NCI-H146 treated with DMSO at 0.1 percent for 48 hours (cell line): ENCODE measurements at regions not wholly inside any gene's neighbourhood (a gene's known extent, or its start where the extent isn't known, plus 50 kb on each side); places are given as distances from the start of the nearest gene placed in this dataset.
"Not testable (repeated sequence)": the region's sequence is repeated elsewhere in the genome, so short reads cannot be mapped to it uniquely, and the experiment has no call there.

Experiments
- DNase-seq: peaks from one replicate; lab custom pipeline; 2025; ENCODE audit not compliant: unreplicated experiment; lab: John Stamatoyannopoulos, UW

- not testable (repeated sequence) for DNase-seq
Measured at GRCh38 chr17:30689266-30690000, 135.1 kb downstream of the CRLF3 start.

- DNase-seq, result not testable (repeated sequence)
Measured at GRCh38 chr17:30686538-30687479, 137.7 kb downstream of the CRLF3 start.

GRCh38 chr17:30682280-30682679 lies 142.2 kb downstream of the CRLF3 start:
- not testable (repeated sequence) for DNase-seq

GRCh38 chr17:30680681-30681080 lies 143.8 kb downstream of the CRLF3 start:
- not testable (repeated sequence) for DNase-seq

DNA sequence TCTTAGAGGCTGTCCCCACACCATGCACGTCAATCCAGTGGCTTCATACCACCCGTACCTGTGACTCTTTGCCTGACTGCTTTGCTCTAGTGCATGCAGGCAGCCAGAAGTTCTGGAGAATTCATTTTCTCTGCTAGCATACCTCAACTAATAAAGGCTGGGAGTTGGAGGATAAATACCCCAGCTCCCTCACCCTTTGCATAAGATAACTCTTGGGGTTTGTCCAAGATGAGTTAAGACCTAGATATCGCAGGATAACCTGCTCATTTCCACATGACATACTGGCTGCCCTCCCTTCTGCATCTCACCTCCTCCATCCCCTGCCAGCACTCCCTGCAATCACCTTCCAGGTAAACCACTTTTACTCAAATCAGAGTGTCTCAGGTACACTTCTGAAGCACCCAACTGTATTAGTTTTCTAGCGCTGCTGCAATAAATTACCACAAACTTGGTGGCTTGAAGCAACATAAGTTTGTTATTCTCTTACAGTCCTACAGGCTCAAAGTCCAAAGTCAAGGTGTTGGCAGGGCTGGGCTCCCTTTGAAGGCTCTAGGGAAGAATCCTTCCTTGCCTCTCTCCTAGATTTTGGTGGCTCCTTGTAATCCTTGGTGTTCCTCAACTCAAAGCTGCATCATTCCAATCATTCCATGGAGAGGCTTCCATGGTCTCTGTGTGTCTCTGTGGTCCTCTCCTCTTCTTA lies 146.8 kb downstream of the CRLF3 start:
- no peak for DNase-seq

- DNase-seq, result not testable (repeated sequence)
Measured at GRCh38 chr17:30675777-30676492, 148.6 kb downstream of the CRLF3 start.

DNA sequence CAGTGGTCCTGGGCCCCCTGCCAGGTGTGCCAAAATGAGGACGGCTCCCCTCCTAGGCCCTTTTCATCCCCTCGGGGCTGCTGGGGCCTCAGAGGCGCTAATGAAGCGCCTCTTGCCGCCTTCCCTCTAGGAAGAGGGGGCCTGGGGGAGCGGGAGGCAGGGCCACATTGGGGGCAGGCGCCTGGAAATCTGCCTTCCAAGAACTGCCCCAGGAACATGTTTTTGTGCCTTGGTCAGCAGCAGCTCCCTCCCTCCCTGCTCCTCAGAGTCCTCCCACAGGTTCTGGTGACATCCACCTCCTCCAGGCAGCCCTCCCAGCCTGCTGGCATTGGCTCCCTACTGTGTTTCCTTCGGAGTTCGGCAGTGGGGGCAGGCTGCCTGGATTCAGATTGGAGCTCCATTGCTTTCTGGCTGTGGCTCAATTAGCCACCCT lies 155.3 kb downstream of the CRLF3 start:
- not testable (repeated sequence) for DNase-seq

DNA sequence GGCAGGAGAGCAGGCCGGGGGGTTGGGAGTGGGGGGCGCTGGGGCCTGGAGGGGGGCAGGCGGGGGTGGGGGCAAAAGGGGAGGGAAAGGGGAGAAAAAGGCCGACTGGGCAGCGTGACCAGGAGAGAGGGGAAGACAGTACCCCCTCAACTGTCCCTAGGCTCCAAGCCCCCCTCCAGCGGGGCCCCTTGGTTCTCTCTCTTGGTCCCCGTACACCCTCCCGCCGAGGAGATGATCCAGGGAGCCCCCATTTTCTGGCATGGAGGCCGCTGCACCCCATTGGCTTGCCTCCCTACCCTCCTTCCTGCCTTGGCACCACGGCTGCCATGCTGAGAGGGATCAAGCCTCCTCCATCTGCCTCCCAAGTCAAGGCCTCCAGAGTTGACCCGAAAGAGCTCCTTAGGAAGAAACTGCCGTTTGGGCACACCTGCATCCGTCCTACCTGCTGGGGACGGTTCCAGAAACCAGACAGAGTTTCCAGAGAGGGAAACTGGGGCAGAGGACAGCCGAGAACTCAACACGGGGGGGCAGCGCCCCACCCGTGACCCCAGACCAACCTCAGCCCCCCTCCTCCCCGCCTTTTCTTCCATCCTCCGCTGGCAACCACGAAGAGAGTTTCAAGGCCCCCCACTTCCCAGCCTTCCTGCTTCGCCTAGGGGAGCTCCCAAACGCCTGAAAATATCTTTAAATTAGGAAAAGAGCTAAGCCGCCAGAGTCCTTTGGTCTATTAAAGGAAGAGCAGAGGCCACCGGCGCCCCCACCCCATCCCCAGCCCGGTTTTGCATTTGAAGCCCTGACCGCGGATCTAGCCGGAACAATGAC lies 155.9 kb downstream of the CRLF3 start:
- DNase-seq, result not testable (repeated sequence)

DNA sequence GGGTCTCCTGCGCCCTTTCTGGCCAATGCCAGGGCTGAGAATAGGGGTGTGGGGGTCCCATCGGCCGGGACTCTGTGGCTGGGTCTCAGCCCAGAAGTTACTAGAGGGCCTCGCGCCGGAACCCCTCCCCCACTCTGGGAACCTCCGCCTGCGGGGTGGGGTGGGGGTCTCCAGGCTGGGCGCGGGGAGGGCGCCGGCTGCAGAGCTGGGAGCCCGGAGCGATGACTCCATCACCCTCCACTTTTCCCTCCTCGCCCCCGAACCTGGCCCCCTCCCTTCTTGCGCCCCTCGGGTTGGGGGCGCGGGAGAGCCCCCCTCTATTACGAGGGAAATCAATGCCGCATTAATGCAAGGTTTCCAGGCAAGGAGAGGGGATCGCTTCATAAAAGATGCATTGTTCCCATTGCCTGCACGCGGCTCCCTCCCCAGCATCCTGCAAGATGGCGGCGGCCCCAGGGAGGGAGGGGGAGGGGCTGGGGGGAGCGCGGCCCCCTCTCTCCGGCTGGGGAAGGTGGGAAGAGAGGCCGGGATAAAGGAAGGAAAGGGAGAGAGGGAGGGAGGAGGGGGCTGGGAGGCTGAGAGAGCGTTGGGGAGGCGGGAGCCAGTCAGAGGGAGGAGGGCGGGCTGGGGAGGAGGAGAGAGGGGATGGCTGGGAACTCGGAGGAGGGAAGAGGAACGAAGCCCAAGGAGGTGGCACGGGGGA lies 156.7 kb downstream of the CRLF3 start:
- peak; percentile 37 for DNase-seq

DNA sequence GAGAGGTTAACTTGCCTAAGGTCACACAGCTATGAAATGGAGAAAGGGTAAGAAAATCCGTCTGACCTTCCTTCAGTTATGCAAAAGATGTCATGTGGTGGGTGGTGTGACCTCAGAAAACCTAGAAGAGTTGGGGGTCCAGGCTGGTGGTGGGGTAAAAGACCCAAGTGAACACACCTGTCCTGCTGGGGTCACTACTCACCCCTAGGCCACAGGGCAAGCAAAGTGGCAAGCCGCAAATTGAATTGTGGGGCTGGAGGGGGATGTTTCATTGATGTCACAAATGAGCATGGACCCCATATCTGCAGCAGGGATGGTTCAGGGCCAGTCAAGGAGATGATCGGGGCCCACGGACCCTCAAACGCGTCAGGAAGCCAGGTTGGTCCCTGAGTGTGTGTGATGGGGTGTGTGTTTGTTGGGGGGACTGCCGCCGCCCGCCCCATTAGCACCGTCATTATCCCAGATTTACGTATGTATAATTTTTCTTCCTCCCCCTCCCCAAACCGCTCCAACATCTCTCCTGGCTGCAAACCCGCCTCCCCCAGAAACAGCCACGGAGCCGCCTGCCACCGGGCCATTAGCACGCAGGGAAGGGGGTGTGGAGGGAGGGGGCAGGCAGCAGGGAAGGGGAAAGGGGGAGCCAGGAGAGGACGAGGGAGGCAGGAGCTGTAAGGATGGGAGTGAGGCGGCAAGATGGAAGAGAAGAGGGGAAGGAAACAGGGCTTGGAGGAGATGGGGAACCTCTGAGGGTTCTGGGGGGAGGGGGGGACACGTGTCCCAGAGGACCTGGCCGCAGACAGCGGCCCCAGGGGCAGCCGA lies 157.4 kb downstream of the CRLF3 start:
- not testable (repeated sequence) for DNase-seq

- DNase-seq, result not testable (repeated sequence)
Measured at GRCh38 chr17:30663727-30664455, 160.6 kb downstream of the CRLF3 start.

DNA sequence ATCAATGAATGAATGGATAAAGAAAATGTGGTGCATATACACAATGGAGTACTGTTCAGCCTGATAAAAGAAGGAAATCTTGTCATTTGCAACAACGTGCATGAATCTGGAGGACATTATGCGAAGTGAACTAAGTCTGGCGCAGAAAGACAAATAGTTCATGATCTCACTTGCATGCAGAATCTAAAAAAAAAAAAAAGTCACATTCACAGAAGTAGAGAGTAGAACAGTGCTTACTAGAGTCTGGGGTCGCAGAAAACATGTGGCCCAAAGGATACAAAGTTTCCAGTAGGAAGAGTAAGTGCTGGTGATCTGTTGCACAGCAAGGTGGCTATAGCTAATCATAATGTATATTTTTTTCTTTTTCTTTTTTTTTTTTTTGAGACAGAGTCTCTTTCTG lies 167.3 kb downstream of the CRLF3 start:
- not testable (repeated sequence) for DNase-seq

GRCh38 chr17:30653038-30653437 lies 171.5 kb downstream of the CRLF3 start:
- not testable (repeated sequence) for DNase-seq

DNA sequence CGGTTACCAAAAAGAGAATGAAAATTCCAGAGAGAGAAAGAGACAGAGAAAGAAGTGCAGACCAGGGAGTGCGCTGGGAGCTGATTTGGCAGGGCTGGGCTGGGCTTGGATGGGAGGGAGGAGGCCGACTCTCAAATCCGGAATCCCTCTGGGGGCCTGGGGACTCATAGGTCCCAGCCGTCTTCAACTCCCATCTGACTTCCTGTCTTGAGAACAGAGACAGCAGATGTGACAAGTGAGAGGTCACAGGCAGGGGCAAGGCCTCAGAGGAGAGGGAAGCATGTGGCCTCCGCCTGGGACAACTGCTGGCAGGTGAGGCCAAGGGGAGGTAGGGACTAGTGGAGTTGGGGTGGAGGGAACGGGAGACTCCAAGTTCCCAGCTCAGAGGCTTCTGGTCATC lies 172.9 kb downstream of the GOSR1 start:
- not testable (repeated sequence) for DNase-seq

DNA sequence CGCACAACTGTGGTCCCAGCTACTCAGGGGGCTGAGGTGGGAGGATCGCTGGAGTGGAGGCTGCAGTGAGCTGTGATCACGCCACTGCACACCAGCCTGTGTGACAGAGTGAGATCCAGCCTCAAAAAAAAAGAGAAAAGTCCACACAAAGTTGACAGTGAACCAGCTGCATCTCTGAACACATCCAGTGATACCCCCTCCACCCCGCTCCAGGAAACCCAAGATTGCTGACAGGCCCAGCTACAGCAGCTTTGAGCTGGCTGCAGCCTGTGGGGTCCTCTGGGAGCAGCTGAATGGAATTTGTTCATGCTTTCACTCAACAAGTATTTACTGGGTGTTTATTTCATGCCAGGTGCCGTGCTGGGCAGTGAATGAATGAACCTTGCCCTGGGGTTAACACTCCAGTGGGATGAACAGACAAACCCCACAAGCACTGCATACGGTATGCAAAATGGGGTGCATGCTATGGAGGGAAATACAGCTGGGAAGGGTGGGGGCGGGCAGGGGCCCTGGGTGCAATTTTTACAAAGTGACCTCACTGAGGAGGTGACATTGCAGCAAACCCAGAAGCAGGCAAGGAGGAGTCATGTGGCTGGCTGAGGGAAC lies 170.9 kb downstream of the GOSR1 start:
- not testable (repeated sequence) for DNase-seq

GRCh38 chr17:30645875-30646274 lies 168.7 kb downstream of the GOSR1 start:
- DNase-seq, result not testable (repeated sequence)

DNA sequence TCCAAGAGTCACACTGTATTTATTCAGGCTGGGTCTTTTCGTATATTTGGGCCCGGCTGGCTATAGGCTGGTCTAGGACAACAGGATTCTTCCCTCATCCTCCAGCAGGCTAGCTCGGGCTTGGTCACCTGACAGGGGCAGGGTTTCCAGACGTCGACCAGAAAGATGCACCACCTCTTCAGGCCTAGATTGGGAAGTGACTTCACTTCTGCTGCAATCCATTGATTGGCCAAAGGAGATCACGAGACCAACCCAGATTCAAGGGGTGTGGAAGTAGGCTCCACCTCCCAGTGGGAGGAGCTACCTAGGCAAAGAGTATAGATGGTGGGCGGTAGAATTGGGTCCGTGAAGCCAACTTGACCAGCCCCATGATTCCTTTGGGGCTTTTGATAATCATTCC lies 167.5 kb downstream of the GOSR1 start:
- DNase-seq, result not testable (repeated sequence)
